ENCODE measurements at regions not wholly inside any gene's neighbourhood (a gene's known extent, or its start where the extent isn't known, plus 50 kb on each side); places are given as distances from the start of the nearest gene placed in this dataset.
"Not testable (repeated sequence)": the region's sequence is repeated elsewhere in the genome, so short reads cannot be mapped to it uniquely, and the experiment has no call there.

DNA sequence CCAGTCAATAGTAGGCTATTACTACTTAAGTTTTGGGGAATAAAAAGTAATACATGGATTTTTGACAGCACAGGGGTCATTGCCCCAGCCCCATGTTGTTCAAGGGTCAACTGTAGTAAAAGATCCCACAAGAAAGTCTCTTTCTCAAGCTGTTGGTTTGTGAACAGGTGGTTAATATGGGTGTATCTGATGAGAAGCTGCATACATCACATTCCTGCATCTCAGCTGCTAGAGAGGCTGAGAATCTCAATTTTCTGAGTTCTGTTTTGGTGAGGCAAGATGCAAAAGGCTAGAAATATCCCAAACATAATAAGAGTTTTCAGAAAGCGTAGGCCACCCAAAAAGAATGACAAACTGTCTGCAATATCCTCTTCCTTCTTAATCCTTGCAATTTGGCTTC, 76.8 kb upstream of the DAPK1 start:
- BruUV-seq (replicated peaks), result no TSS peak
- Histone ChIP-seq H3F3A (ENCODE audit: insufficient read depth, low read depth) (no peaks in the 10 kb centered on the region), H3K4me3 (no peak overlapping the region), H3K36me3 (ENCODE audit: low read depth) (no peaks in the 10 kb centered on the region), H3K79me2 (ENCODE audit: low read depth) (no peaks in the 10 kb centered on the region), H3K4me1 (replicated peaks; ENCODE audit: insufficient read depth) (no peaks in the 10 kb centered on the region), H3K4me2 (no peak overlapping the region), H3K9me2 (ENCODE audit: insufficient read depth) (no peaks in the 10 kb centered on the region), H3K9me3 (ENCODE audit: insufficient read depth, low read depth) (peaks cover 14% of the 10 kb centered on the region), H3K27ac (no peak overlapping the region), H2AFZ (no peak overlapping the region), H4K20me1 (ENCODE audit: insufficient read depth) (no peaks in the 10 kb centered on the region), H3K27me3 (ENCODE audit: insufficient read depth, low read depth) (no peaks in the 10 kb centered on the region)
- ChIA-PET CTCF (no interaction called here), POLR2A (ENCODE audit: unreplicated experiment) (no interaction called here)
- intact Hi-C loops (cut with micrococcal nuclease; ENCODE audit: unreplicated experiment), result loop anchor here (10.0 kb wide), 1 partner anchor 184 kb away; no protein-coding TSS in a partner anchor
- TF ChIP-seq, protein P1, sequence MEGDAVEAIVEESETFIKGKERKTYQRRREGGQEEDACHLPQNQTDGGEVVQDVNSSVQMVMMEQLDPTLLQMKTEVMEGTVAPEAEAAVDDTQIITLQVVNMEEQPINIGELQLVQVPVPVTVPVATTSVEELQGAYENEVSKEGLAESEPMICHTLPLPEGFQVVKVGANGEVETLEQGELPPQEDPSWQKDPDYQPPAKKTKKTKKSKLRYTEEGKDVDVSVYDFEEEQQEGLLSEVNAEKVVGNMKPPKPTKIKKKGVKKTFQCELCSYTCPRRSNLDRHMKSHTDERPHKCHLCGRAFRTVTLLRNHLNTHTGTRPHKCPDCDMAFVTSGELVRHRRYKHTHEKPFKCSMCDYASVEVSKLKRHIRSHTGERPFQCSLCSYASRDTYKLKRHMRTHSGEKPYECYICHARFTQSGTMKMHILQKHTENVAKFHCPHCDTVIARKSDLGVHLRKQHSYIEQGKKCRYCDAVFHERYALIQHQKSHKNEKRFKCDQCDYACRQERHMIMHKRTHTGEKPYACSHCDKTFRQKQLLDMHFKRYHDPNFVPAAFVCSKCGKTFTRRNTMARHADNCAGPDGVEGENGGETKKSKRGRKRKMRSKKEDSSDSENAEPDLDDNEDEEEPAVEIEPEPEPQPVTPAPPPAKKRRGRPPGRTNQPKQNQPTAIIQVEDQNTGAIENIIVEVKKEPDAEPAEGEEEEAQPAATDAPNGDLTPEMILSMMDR (conservative IDR thresholded peaks at IDR 0.05), result no peak
- no peak for TF ChIP-seq EZH2 (IDR thresholded peaks at IDR 0.05; ENCODE audit: low read depth)
- DNase-seq, result no peak

DNA sequence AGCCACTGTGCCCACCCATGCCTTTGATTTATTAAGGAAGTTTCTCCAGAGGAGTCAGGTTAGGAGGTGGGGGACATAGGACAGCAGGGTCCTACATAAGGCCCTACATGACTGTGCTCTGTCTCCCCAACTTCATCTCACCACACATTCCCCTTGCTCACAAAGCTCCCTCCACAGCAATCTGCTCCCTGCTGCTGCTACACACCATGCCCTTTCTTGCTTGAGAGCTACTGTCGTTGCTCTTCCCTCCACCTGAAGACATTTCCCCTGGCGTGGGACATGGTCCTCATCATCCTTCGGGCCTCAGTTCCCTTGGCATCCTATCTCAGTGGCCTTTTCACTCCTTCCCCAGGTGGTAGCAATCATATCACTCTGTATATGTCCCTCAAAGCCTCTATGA, 75.9 kb upstream of the DAPK1 start:
- DNase-seq, result no peak

DNA sequence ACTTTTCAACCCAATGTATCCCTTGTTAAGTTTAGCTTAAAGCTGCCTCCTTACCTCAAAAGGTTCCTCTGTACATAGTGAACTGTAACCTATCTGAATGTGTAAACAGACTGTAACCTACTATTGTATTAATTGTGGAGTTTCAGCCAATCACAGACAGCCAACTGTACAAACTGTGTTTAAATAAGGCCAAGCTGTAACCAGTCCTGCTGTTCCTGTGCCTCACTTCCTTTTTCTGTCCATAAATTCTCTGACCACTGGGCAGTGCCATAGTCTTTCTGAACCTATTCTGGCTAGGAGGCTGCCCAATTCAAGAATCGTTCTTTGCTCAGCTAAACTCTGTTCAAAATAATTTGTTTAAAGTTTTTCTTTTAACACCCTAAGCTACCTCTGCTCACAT, 74.7 kb upstream of the DAPK1 start:
- H3K27me3 ChIP-seq (ENCODE audit: insufficient read depth, low read depth), result no peaks in the 10 kb centered on the region
- H2AFZ ChIP-seq, result no peak overlapping the region
- H3K79me2 ChIP-seq (ENCODE audit: low read depth), result no peaks in the 10 kb centered on the region
- no peak overlapping the region for H3K4me2 ChIP-seq
- H3K4me1 ChIP-seq (replicated peaks; ENCODE audit: insufficient read depth), result peaks cover 11% of the 10 kb centered on the region
- TF ChIP-seq, protein P1 (conservative IDR thresholded peaks at IDR 0.05), result no peak
- no peak for TF ChIP-seq EZH2 (IDR thresholded peaks at IDR 0.05; ENCODE audit: low read depth)
- H3F3A ChIP-seq (ENCODE audit: insufficient read depth, low read depth), result peaks cover 8% of the 10 kb centered on the region
- ChIA-PET POLR2A (ENCODE audit: unreplicated experiment) (no interaction called here), CTCF (no interaction called here)
- no peak for DNase-seq
- no peaks in the 10 kb centered on the region for H3K9me2 ChIP-seq (ENCODE audit: insufficient read depth)
- H3K9me3 ChIP-seq (ENCODE audit: insufficient read depth, low read depth), result peaks cover 14% of the 10 kb centered on the region
- no peaks in the 10 kb centered on the region for H3K36me3 ChIP-seq (ENCODE audit: low read depth)
- no peak overlapping the region for H3K27ac ChIP-seq
- no peaks in the 10 kb centered on the region for H4K20me1 ChIP-seq (ENCODE audit: insufficient read depth)
- no peak overlapping the region for H3K4me3 ChIP-seq
- no TSS peak for BruUV-seq (replicated peaks)
- intact Hi-C loops (cut with micrococcal nuclease; ENCODE audit: unreplicated experiment), result loop anchor here (10.0 kb wide), 1 partner anchor 182 kb away; no protein-coding TSS in a partner anchor

More for the DNA sequence above, 75.9 kb upstream of the DAPK1 start:
- no peaks in the 10 kb centered on the region for H3K79me2 ChIP-seq (ENCODE audit: low read depth)
- H3K9me3 ChIP-seq (ENCODE audit: insufficient read depth, low read depth), result peaks cover 14% of the 10 kb centered on the region
- intact Hi-C loops (cut with micrococcal nuclease; ENCODE audit: unreplicated experiment), result loop anchor here (10.0 kb wide), 1 partner anchor 183 kb away; no protein-coding TSS in a partner anchor
- H3K4me3 ChIP-seq, result no peak overlapping the region
- H3K4me2 ChIP-seq, result no peak overlapping the region
- TF ChIP-seq EZH2 (IDR thresholded peaks at IDR 0.05; ENCODE audit: low read depth), result no peak
- TF ChIP-seq, protein P1 (conservative IDR thresholded peaks at IDR 0.05), result no peak
- POLR2A ChIA-PET (ENCODE audit: unreplicated experiment), result no interaction called here
- no peaks in the 10 kb centered on the region for H3K36me3 ChIP-seq (ENCODE audit: low read depth)
- no peaks in the 10 kb centered on the region for H3K27me3 ChIP-seq (ENCODE audit: insufficient read depth, low read depth)
- no peaks in the 10 kb centered on the region for H3K4me1 ChIP-seq (replicated peaks; ENCODE audit: insufficient read depth)
- no peaks in the 10 kb centered on the region for H3K9me2 ChIP-seq (ENCODE audit: insufficient read depth)
- no peak overlapping the region for H2AFZ ChIP-seq
- no peak overlapping the region for H3K27ac ChIP-seq
- H4K20me1 ChIP-seq (ENCODE audit: insufficient read depth), result no peaks in the 10 kb centered on the region
- CTCF ChIA-PET, result no interaction called here
- H3F3A ChIP-seq (ENCODE audit: insufficient read depth, low read depth), result no peaks in the 10 kb centered on the region
- no TSS peak for BruUV-seq (replicated peaks)

DNA sequence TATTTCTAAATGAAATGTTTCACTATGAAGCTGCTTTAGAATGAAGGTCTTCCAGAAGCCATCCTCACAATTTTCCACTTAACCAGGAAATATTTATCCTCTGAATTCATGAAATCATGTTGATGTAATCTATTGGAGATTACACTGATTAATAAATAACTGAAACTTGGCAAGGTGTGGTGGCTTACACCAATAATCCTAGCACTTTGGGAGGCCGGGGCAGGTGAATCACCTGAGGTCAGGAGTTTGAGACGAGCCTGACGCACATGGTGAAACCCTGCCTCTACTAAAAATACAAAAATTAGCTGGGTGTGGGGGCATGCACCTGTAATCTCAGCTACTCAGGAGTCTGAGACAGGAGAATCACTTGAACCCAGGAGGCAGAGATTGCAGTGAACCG, 73.8 kb upstream of the DAPK1 start:
- H3K27me3 ChIP-seq (ENCODE audit: insufficient read depth, low read depth); H3K79me2 ChIP-seq (ENCODE audit: low read depth); H3K9me2 ChIP-seq (ENCODE audit: insufficient read depth); H3K4me3 ChIP-seq; BruUV-seq (replicated peaks); H2AFZ ChIP-seq; H3K36me3 ChIP-seq (ENCODE audit: low read depth); CTCF ChIA-PET; H3K27ac ChIP-seq; DNase-seq; H4K20me1 ChIP-seq (ENCODE audit: insufficient read depth); H3K4me2 ChIP-seq; POLR2A ChIA-PET (ENCODE audit: unreplicated experiment): not testable (repeated sequence)
- intact Hi-C loops (cut with micrococcal nuclease; ENCODE audit: unreplicated experiment), result loop anchor here (10.0 kb wide), 1 partner anchor 181 kb away; no protein-coding TSS in a partner anchor
- Histone ChIP-seq H3K9me3 (ENCODE audit: insufficient read depth, low read depth) (peaks cover 14% of the 10 kb centered on the region), H3F3A (ENCODE audit: insufficient read depth, low read depth) (peaks cover 17% of the 10 kb centered on the region), H3K4me1 (replicated peaks; ENCODE audit: insufficient read depth) (peaks cover 20% of the 10 kb centered on the region)
